Esophagus muscularis mucosa (tissue), 3 donors: ENCODE measurements at regions not wholly inside any gene's neighbourhood (a gene's known extent, or its start where the extent isn't known, plus 50 kb on each side); places are given as distances from the start of the nearest gene placed in this dataset.

Experiments
- POLR2A ChIP-seq: fragments of 450-650 bp; IDR thresholded peaks from one replicate; pipeline ENCODE4 v1.6.1; 2017; ENCODE audit warnings: antibody characterized with exemption, moderate library complexity, mild to moderate bottlenecking, low read depth
- POLR2AphosphoS5 ChIP-seq, 2 donors: sonication (generic); formaldehyde crosslinking; IDR thresholded peaks; one replicate each; pipeline ENCODE4 v1.6.1; 2017; ENCODE audit warnings: antibody characterized with exemption in 2 of 2
- TF ChIP-seq, protein P1 (sequence below), 3 experiments: fragments of 200-600 bp in 2 of 3; fragments of 450-650 bp in 1 of 3; sonication (generic) in 2 of 3; IDR thresholded peaks; one replicate each; pipeline ENCODE4 v1.5.1; 2017 to 2019; ENCODE audit warnings: antibody characterized with exemption in 3 of 3, mild to moderate bottlenecking in 2 of 3, moderate library complexity in 1 of 3

DNA sequence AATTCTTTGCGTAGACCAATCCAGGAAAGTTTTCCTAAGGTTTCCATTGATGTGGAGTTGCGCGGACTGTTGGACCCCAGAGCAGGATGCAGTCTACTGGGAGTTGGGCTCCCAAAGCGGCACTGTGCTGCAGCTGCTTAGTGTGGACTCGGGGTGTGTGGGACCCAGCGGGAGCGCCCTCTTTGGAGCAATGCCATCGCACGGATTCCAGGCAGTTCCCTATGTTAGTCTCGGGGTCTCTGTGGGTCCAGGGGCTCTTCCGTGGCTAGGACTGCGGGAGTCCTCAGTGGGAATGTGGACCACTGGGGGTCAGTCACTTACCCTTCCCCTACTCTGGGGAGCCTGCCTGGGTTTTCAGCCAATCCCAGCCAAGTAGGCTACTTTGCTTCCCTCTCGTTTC is 151.7 kb upstream of the OLIG3 start:
- TF ChIP-seq POLR2AphosphoS5 (IDR thresholded peaks at IDR 0.05) (no peak), POLR2A (no peak)
- TF ChIP-seq, protein P1, sequence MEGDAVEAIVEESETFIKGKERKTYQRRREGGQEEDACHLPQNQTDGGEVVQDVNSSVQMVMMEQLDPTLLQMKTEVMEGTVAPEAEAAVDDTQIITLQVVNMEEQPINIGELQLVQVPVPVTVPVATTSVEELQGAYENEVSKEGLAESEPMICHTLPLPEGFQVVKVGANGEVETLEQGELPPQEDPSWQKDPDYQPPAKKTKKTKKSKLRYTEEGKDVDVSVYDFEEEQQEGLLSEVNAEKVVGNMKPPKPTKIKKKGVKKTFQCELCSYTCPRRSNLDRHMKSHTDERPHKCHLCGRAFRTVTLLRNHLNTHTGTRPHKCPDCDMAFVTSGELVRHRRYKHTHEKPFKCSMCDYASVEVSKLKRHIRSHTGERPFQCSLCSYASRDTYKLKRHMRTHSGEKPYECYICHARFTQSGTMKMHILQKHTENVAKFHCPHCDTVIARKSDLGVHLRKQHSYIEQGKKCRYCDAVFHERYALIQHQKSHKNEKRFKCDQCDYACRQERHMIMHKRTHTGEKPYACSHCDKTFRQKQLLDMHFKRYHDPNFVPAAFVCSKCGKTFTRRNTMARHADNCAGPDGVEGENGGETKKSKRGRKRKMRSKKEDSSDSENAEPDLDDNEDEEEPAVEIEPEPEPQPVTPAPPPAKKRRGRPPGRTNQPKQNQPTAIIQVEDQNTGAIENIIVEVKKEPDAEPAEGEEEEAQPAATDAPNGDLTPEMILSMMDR (IDR thresholded peaks at IDR 0.05), result no peak
